A673 (cell line): ENCODE measurements at regions not wholly inside any gene's neighbourhood (a gene's known extent, or its start where the extent isn't known, plus 50 kb on each side); places are given as distances from the start of the nearest gene placed in this dataset.
"Not testable (repeated sequence)": the region's sequence is repeated elsewhere in the genome, so short reads cannot be mapped to it uniquely, and the experiment has no call there.

Source experiments
- BruUV-seq: library from RNA; stranded (reverse); fragments of 400-500 nt; replicated peaks from 2 replicates; lab custom pipeline; 2021; lab: Mats Ljungman, UMichigan
- CTCF ChIA-PET: fragments of 300-600 bp; sonication (Branson Sonifier 250); formaldehyde crosslinking; loops from one replicate; lab custom pipeline; 2022; ENCODE audit warnings: antibody characterized with exemption; lab: Charles Lee
- POLR2A ChIA-PET: fragments of 300-600 bp; sonication (Branson Sonifier 250); formaldehyde crosslinking; loops from one replicate; lab custom pipeline; 2022; ENCODE audit warnings: antibody characterized with exemption; ENCODE audit not compliant: low non-redundant PET; lab: Charles Lee
- DNase-seq: peaks from one replicate; pipeline ENCODE4 v3.0.0-alpha.2; 2015; ENCODE audit warnings: low spot score
- H3K27ac ChIP-seq: fragments of 200-600 bp; sonication (generic); 2 replicates; pipeline ENCODE4 v1.5.1; 2016; ENCODE audit warnings: mixed run types, low read depth, mild to moderate bottlenecking, mixed read lengths, antibody characterized with exemption, low read length; ENCODE audit not compliant: poor library complexity, severe bottlenecking
- H3K27me3 ChIP-seq: fragments of 200-600 bp; sonication (generic); replicated peaks from 2 replicates; pipeline ENCODE4 v1.6.1; 2017; ENCODE audit warnings: mixed run types, low read depth, mild to moderate bottlenecking, mixed read lengths, antibody characterized with exemption, low read length; ENCODE audit not compliant: insufficient read depth, poor library complexity
- H3K36me3 ChIP-seq: fragments of 200-600 bp; sonication (generic); 2 replicates; pipeline ENCODE4 v1.6.1; 2016; ENCODE audit warnings: mixed run types, mild to moderate bottlenecking, mixed read lengths, antibody characterized with exemption, low read length; ENCODE audit not compliant: insufficient read depth, poor library complexity, severe bottlenecking
- H3K4me1 ChIP-seq: fragments of 200-600 bp; sonication (generic); 2 replicates; pipeline ENCODE4 v1.6.1; 2017; ENCODE audit warnings: mixed run types, mild to moderate bottlenecking, mixed read lengths, antibody characterized with exemption, low read length; ENCODE audit not compliant: insufficient read depth, poor library complexity, severe bottlenecking
- H3K4me3 ChIP-seq: fragments of 200-600 bp; sonication (generic); 2 replicates; pipeline ENCODE4 v1.5.1; 2016; ENCODE audit warnings: low read depth, mixed run types, mild to moderate bottlenecking, mixed read lengths, low read length; ENCODE audit not compliant: poor library complexity, severe bottlenecking
- H3K9me3 ChIP-seq: fragments of 200-600 bp; sonication (generic); 2 replicates; pipeline ENCODE4 v1.6.1; 2016; ENCODE audit warnings: mixed run types, low read depth, mild to moderate bottlenecking, mixed read lengths, antibody characterized with exemption, low read length; ENCODE audit not compliant: poor library complexity, severe bottlenecking
- CTCF ChIP-seq: fragments of 300-800, 200-600 bp; sonication (generic); conservative IDR thresholded peaks from 2 replicates; pipeline ENCODE4 v1.5.1; 2017; ENCODE audit warnings: low read depth, mild to moderate bottlenecking, antibody characterized with exemption, low read length, moderate library complexity, mixed read lengths
- EZH2 ChIP-seq: fragments of 200-600 bp; sonication (generic); IDR thresholded peaks from 2 replicates; pipeline ENCODE4 v1.6.1; 2017; ENCODE audit warnings: borderline replicate concordance, low read depth, mild to moderate bottlenecking, mixed read lengths, antibody characterized with exemption, low read length; ENCODE audit not compliant: poor library complexity, severe bottlenecking
- intact Hi-C: fragments of 100-400 bp; cut with micrococcal nuclease; formaldehyde crosslinking; loops from one replicate; pipeline ENCODE4 v1.10.0; 2022; ENCODE audit not compliant: unreplicated experiment

GRCh38 chr1:233722212-233722979 lies 108.5 kb downstream of the KCNK1 start:
- intact Hi-C loops: no loop called here
- no peak for DNase-seq
- ChIA-PET CTCF (no interaction called here), POLR2A (no interaction called here)
- Histone ChIP-seq H3K27ac (no peak overlapping the region), H3K36me3 (no peaks in the 10 kb centered on the region), H3K27me3 (no peaks in the 10 kb centered on the region), H3K4me3 (no peak overlapping the region), H3K9me3 (no peaks in the 10 kb centered on the region), H3K4me1 (no peaks in the 10 kb centered on the region)
- TF ChIP-seq CTCF (no peak), EZH2 (no peak)
- no TSS peak for BruUV-seq

- Histone ChIP-seq H3K4me1 (no peaks in the 10 kb centered on the region), H3K36me3 (no peaks in the 10 kb centered on the region), H3K27me3 (no peaks in the 10 kb centered on the region), H3K27ac (no peak overlapping the region), H3K4me3 (no peak overlapping the region), H3K9me3 (no peaks in the 10 kb centered on the region)
- POLR2A ChIA-PET: no interaction called here
- TF ChIP-seq CTCF (no peak), EZH2 (no peak)
- BruUV-seq: no TSS peak
- intact Hi-C loops: no loop called here
- CTCF ChIA-PET: no interaction called here
- DNase-seq: no peak
Observed at GRCh38 chr1:233723387-233723786, 109.5 kb downstream of the KCNK1 start.

DNA sequence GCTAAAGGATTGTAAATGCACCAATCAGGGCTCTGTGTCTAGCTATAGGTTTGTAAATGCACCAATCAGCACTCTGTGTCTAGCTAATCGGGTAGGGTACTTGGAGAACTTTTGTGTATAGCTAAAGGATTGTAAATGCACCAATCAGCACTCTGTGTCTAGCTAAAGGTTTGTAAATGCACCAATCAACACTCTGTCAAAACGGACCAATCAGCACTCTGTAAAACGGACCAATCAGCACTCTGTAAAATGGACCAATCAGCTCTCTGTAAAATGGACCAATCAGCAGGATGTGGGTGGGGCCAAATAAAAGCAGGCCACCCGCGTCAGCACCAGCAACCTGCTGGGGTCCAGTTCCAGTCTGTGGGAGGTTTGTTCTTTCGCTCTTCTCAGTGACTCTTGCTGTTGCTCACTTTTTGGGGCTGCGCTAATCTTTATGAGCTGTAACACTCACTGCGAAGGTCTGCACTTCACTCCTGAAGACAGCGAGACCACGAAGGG lies 110.3 kb downstream of the KCNK1 start:
- DNase-seq, POLR2A ChIA-PET, H3K36me3 ChIP-seq, BruUV-seq, H3K4me3 ChIP-seq, H3K9me3 ChIP-seq, H3K27me3 ChIP-seq, H3K4me1 ChIP-seq, intact Hi-C loops, CTCF ChIA-PET, H3K27ac ChIP-seq: not testable (repeated sequence)
